ENCODE measurements at regions not wholly inside any gene's neighbourhood (a gene's known extent, or its start where the extent isn't known, plus 50 kb on each side); places are given as distances from the start of the nearest gene placed in this dataset.

- Histone ChIP-seq H2BK120ac (ENCODE audit: low read depth, low read length) (no peak overlapping the region), H4K5ac (ENCODE audit: low read depth, low read length) (no peak overlapping the region), H4K20me1 (ENCODE audit: insufficient read depth, low read length) (no peaks in the 10 kb centered on the region), H3K23ac (ENCODE audit: low read depth, low read length) (no peak overlapping the region), H3K56ac (ENCODE audit: extremely low read depth, insufficient read depth, low read length) (no peak overlapping the region), H3K18ac (ENCODE audit: low read depth, low read length) (no peak overlapping the region), H2BK15ac (ENCODE audit: low read depth, low read length) (no peak overlapping the region), H3K79me1 (ENCODE audit: low read depth in 1 of 2, low read length in 2 of 2) (no peaks in the 10 kb centered on the region), H3K36me3 (ENCODE audit: control insufficient read depth, insufficient read depth, low read length) (no peaks in the 10 kb centered on the region), H2AK5ac (ENCODE audit: low read depth, low read length) (no peak overlapping the region), H3K4ac (ENCODE audit: low read depth, low read length) (no peak overlapping the region), H3K14ac (replicated peaks; ENCODE audit: low read depth, low read length) (no peak overlapping the region), H4K8ac (ENCODE audit: low read depth in 2 of 2, low read length in 2 of 2) (no peak overlapping the region), H3K27me3 (ENCODE audit: control insufficient read depth, insufficient read depth, low read length) (peaks cover 18% of the 10 kb centered on the region), H3K27ac (ENCODE audit: insufficient read depth, low read length) (no peak overlapping the region), H4K91ac (ENCODE audit: insufficient read depth, low read depth, low read length) (no peak overlapping the region), H3K9ac (ENCODE audit: low read depth, low read length) (no peak overlapping the region), H3K9me1 (ENCODE audit: insufficient read depth, low read length) (no peaks in the 10 kb centered on the region), H3K4me1 (ENCODE audit: control insufficient read depth, insufficient read depth, low read length) (no peaks in the 10 kb centered on the region), H3K4me3 (ENCODE audit: insufficient read depth, low read depth, low read length) (no peak overlapping the region), H2AFZ (replicated peaks; ENCODE audit: low read length, poor library complexity) (no peak overlapping the region), H3K4me2 (ENCODE audit: low read depth, low read length) (no peak overlapping the region), H2BK5ac (ENCODE audit: low read depth, low read length, poor library complexity, severe bottlenecking) (no peak overlapping the region), H2AK9ac (replicated peaks; ENCODE audit: low read depth, low read length, poor library complexity) (no peak overlapping the region), H2BK20ac (ENCODE audit: low read depth, low read length) (no peak overlapping the region), H3K9me3 (ENCODE audit: control insufficient read depth, insufficient read depth, low read length) (peaks cover 2% of the 10 kb centered on the region)
- BruUV-seq (replicated peaks) = no TSS peak
- no CpG with 5 or more reads among the region's 5 CpGs for WGBS, 2 experiments (ENCODE audit: extremely low coverage in 2 of 2, insufficient read length in 1 of 2)
- dilution Hi-C loops (cut with HindIII; ENCODE audit: low sequenced_read_pairs, unreplicated experiment) (no loop called here), intact Hi-C loops (cut with micrococcal nuclease) (no loop called here), in situ Hi-C loops (cut with MboI; ENCODE audit: low sequenced_read_pairs) (no loop called here)
- ChIA-PET CTCF (no interaction called here), POLR2A (ENCODE audit: unreplicated experiment) (no interaction called here)
- DNase-seq = no peak
- no peak for TF ChIP-seq MAFK (IDR thresholded peaks at IDR 0.05; ENCODE audit: low read depth, low read length)
- no peak for TF ChIP-seq CEBPB (IDR thresholded peaks at IDR 0.05; ENCODE audit: low read depth, low read length)
- TF ChIP-seq CHD1 (IDR thresholded peaks at IDR 0.05; ENCODE audit: low read depth, low read length) = no peak
- TF ChIP-seq RCOR1 (IDR thresholded peaks at IDR 0.05; ENCODE audit: insufficient replicate concordance, low read length) = no peak
- no peak for TF ChIP-seq NFE2L2 (IDR thresholded peaks at IDR 0.05; ENCODE audit: low read depth, low read length)
- no peak for TF ChIP-seq SMC3 (IDR thresholded peaks at IDR 0.05; ENCODE audit: low read depth, low read length)
- no peak for TF ChIP-seq MXI1 (IDR thresholded peaks at IDR 0.05; ENCODE audit: borderline replicate concordance, low read depth, low read length)
- TF ChIP-seq CTCF (conservative IDR thresholded peaks at IDR 0.05; ENCODE audit: low read depth, low read length) = no peak
- no peak for ATAC-seq (ENCODE audit: low read depth)
Measured at GRCh38 chr15:69842851-69843250, 254.9 kb downstream of the TLE3 start.
